Transverse colon (tissue), 4 donors: ENCODE measurements at regions not wholly inside any gene's neighbourhood (a gene's known extent, or its start where the extent isn't known, plus 50 kb on each side); places are given as distances from the start of the nearest gene placed in this dataset.
A peak's percentile ranks its signal among the peaks of the same experiment; 100 is the strongest.

Source experiments
- DNase-seq: peaks from one replicate; pipeline ENCODE4 v3.0.0-alpha.2; 2019
- H3K27ac ChIP-seq, 4 donors: fragments of 200-600 bp; sonication (generic); 2 replicates each; pipeline ENCODE4 v1.5.1; 2016 to 2018; ENCODE audit warnings: inconsistent platforms in 4 of 4
- H3K27me3 ChIP-seq: fragments of 200-600 bp; sonication (generic); 2 replicates; pipeline ENCODE4 v1.5.1; 2017; ENCODE audit warnings: inconsistent platforms
- H3K36me3 ChIP-seq, 4 donors: fragments of 200-600 bp; sonication (generic); 2 replicates each; pipeline ENCODE4 v1.5.1; 2017 to 2019; ENCODE audit warnings: inconsistent platforms in 4 of 4
- H3K4me1 ChIP-seq, 4 donors: fragments of 200-600 bp; sonication (generic); 2 replicates each; pipeline ENCODE4 v1.5.1; 2017 to 2020; ENCODE audit warnings: inconsistent platforms in 4 of 4
- H3K4me3 ChIP-seq, 4 donors: fragments of 200-600 bp; sonication (generic); 1 replicate in 1 of 4; 2 replicates in 3 of 4; pipeline versions ENCODE4 v1.5.1 to v1.6.1; 2017 to 2019; ENCODE audit warnings: inconsistent platforms in 4 of 4
- H3K9me3 ChIP-seq, 2 donors: fragments of 200-600 bp; sonication (generic); 2 replicates each; pipeline ENCODE4 v1.5.1; 2017 to 2019; ENCODE audit warnings: inconsistent platforms in 2 of 2
- CTCF ChIP-seq, 5 experiments: fragments of 200-600 bp in 3 of 5; fragments of 450-650 bp in 2 of 5; sonication (generic) in 3 of 5; IDR thresholded peaks; 1 replicate in 2 of 5; 2 replicates in 3 of 5; pipeline ENCODE4 v1.5.1; 2016 to 2017; ENCODE audit warnings: antibody characterized with exemption in 5 of 5, inconsistent platforms in 3 of 5, mild to moderate bottlenecking in 2 of 5, moderate library complexity in 1 of 5
- EP300 ChIP-seq: sonication (generic); formaldehyde crosslinking; IDR thresholded peaks from one replicate; pipeline ENCODE4 v1.6.1; 2017; ENCODE audit warnings: antibody characterized with exemption, low read depth
- POLR2A ChIP-seq: fragments of 450-650 bp; IDR thresholded peaks from one replicate; pipeline ENCODE4 v1.6.1; 2016; ENCODE audit warnings: antibody characterized with exemption, mild to moderate bottlenecking, moderate library complexity
- POLR2AphosphoS5 ChIP-seq, 3 donors: sonication (generic); formaldehyde crosslinking; IDR thresholded peaks; one replicate each; pipeline ENCODE4 v1.6.1; 2016; ENCODE audit warnings: antibody characterized with exemption in 3 of 3
- WGBS, 2 donors: methylation state at CpG; one replicate each; pipeline ENCODE4 v1.1.5; 2018; ENCODE audit warnings: low coverage in 1 of 2; 5-methylcytosine and 5-hydroxymethylcytosine counted together
- in situ Hi-C, 4 donors: fragments of 200-750 bp; cut with MboI; loops; one replicate each; pipeline versions ENCODE4 v1.15.0 to v1.15.1; 2017; ENCODE audit warnings: low sequenced_read_pairs in 3 of 4, low pct_ligation_motif_present in 1 of 4, low pct_unique_long_range_greater_than_20kb in 1 of 4
- intact Hi-C: fragments of 100-400 bp; cut with DNase I; formaldehyde crosslinking; loops from one replicate; pipeline ENCODE4 v1.15.1; 2023; ENCODE audit warnings: low total_unique reads

GRCh38 chr4:180116840-180117239, 2126.4 kb upstream of the TENM3 start:
- intact Hi-C loops: no loop called here
- TF ChIP-seq CTCF (IDR thresholded peaks at IDR 0.05) (no peak), POLR2A (no peak)
- 77 to 85% methylated on average over 4 of the region's 4 CpGs for WGBS, 2 donors
- H3K4me3 ChIP-seq: no peak overlapping the region
- no peak for DNase-seq
- no peaks in the 10 kb centered on the region for H3K36me3 ChIP-seq
- no peaks in the 10 kb centered on the region for H3K4me1 ChIP-seq
- no peaks in the 10 kb centered on the region for H3K27me3 ChIP-seq
- H3K9me3 ChIP-seq: no peaks in the 10 kb centered on the region
- in situ Hi-C loops: no loop called here
- H3K27ac ChIP-seq: no peak overlapping the region

- no peak for TF ChIP-seq POLR2A
- TF ChIP-seq EP300: no peak
- no peak for TF ChIP-seq POLR2AphosphoS5 (IDR thresholded peaks at IDR 0.05)
- no peak for TF ChIP-seq CTCF (IDR thresholded peaks at IDR 0.05)
- no peak for DNase-seq
- Histone ChIP-seq H3K4me3 (no peak overlapping the region), H3K36me3 (no peaks in the 10 kb centered on the region), H3K9me3 (no peaks in the 10 kb centered on the region), H3K4me1 (no peaks in the 10 kb centered on the region), H3K27me3 (no peaks in the 10 kb centered on the region), H3K27ac (no peak overlapping the region)
- in situ Hi-C loops: no loop called here
- intact Hi-C loops: no loop called here
- 78 to 82% methylated on average over 2 to 3 of the region's 3 CpGs for WGBS, 2 donors
These were observed 2123.1 kb upstream of the TENM3 start for GRCh38 chr4:180120068-180120467.

GRCh38 chr4:180134091-180134866, 2108.9 kb upstream of the TENM3 start:
- in situ Hi-C loops: no loop called here
- peak; percentile 23 for DNase-seq
- Histone ChIP-seq H3K9me3 (no peaks in the 10 kb centered on the region), H3K27me3 (no peaks in the 10 kb centered on the region), H3K36me3 (no peaks in the 10 kb centered on the region), H3K4me3 (peak overlapping the region in 2 of 4 donors; percentile 14 to 36), H3K27ac (peak overlapping the region in 1 of 4 donors; percentile 15), H3K4me1 (no peaks in the 10 kb centered on the region)
- intact Hi-C loops: no loop called here
- WGBS, 2 donors: 29 to 37% methylated on average over 4 to 11 of the region's 11 CpGs
- TF ChIP-seq EP300 (no peak), POLR2A (no peak), POLR2AphosphoS5 (IDR thresholded peaks at IDR 0.05) (no peak), CTCF (IDR thresholded peaks at IDR 0.05) (no peak)

GRCh38 chr4:180141734-180142133, 2101.5 kb upstream of the TENM3 start:
- in situ Hi-C loops: no loop called here
- no peaks in the 10 kb centered on the region for H3K36me3 ChIP-seq

GRCh38 chr4:180148737-180149136, 2094.5 kb upstream of the TENM3 start:
- Histone ChIP-seq H3K36me3 (no peaks in the 10 kb centered on the region), H3K27me3 (no peaks in the 10 kb centered on the region), H3K4me3 (no peak overlapping the region), H3K27ac (no peak overlapping the region), H3K4me1 (no peaks in the 10 kb centered on the region), H3K9me3 (no peaks in the 10 kb centered on the region)
- WGBS, 2 donors: 59 to 61% methylated on average over 2 of the region's 2 CpGs
- intact Hi-C loops (no loop called here), in situ Hi-C loops (no loop called here)
- DNase-seq: no peak
- TF ChIP-seq POLR2A (no peak), EP300 (no peak), POLR2AphosphoS5 (IDR thresholded peaks at IDR 0.05) (no peak), CTCF (IDR thresholded peaks at IDR 0.05) (no peak)

More at GRCh38 chr4:180141734-180142133, 2101.5 kb upstream of the TENM3 start:
- intact Hi-C loops: no loop called here
- no peaks in the 10 kb centered on the region for H3K9me3 ChIP-seq
- no peaks in the 10 kb centered on the region for H3K27me3 ChIP-seq
- TF ChIP-seq POLR2AphosphoS5 (IDR thresholded peaks at IDR 0.05): no peak
- no peaks in the 10 kb centered on the region for H3K4me1 ChIP-seq
- no peak overlapping the region for H3K4me3 ChIP-seq
- DNase-seq: no peak
- H3K27ac ChIP-seq: no peak overlapping the region
- WGBS, 2 donors: 74 to 77% methylated on average over 3 of the region's 3 CpGs
